Frontal cortex (tissue), 3 donors: ENCODE measurements at regions not wholly inside any gene's neighbourhood (a gene's known extent, or its start where the extent isn't known, plus 50 kb on each side); places are given as distances from the start of the nearest gene placed in this dataset.
"Not testable (repeated sequence)": the region's sequence is repeated elsewhere in the genome, so short reads cannot be mapped to it uniquely, and the experiment has no call there.

Experiments used
- DNase-seq, 2 donors: peaks; one replicate each; pipeline ENCODE4 v3.0.0; 2012; ENCODE audit warnings: low spot score in 2 of 2
- FAIRE-seq: peaks from 2 replicates; lab custom pipeline; 2012; peaks lifted over from hg19 to GRCh38; lab: Jason Lieb, UNC
- donor health status: control.
- donor health status: control.
- donor health status: control.

DNA sequence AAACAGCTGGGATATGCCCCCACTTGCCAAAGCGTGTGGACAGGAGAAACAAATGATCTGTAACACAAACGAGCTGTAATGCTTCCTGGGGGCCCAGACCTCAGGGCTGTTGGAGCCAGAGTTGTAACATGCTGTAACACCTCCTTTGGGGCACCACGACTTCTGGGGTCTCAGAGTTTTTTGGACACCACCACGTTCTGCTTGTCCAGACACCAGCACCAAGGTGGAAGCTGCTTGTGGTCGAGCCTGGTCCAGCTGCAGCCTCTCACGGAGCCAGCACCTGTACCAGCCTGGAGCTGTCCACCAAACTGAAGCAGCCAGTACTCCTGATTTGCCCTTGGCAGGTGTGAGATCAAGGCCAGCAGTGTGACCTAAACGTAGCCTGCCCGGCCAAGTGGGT lies 879.4 kb downstream of the SLC6A15 start:
- FAIRE-seq = no peak
- no peak for DNase-seq

DNA sequence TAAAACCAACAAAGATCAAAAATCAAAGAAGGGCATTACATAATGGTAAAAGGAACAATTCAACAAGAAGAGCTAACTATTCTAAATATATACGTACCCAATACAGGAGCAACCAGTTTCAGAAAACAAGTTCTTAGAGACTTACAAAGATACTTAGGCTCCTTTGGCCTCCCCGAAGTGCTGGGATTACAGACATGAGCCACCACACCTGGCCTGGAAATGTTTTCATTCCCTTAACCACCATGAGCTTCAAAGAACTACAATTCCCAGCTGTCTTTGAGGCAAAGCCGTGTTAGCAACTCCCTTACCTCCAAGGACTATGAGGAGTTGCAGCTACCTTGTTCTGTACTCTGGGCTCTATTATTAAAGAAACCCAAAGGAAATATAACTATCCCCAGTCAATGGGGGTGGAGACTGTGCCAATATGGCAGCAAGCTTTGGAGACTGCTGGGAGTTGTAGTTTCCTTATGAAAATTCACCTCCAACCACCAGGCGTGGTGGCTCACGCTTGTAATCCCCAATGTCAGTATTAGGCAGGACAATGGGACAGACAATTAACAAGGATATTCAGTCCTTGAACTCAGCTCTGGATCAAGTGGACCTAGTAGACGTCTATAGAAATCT lies 893.9 kb downstream of the SLC6A15 start:
- FAIRE-seq, DNase-seq: not testable (repeated sequence)

DNA sequence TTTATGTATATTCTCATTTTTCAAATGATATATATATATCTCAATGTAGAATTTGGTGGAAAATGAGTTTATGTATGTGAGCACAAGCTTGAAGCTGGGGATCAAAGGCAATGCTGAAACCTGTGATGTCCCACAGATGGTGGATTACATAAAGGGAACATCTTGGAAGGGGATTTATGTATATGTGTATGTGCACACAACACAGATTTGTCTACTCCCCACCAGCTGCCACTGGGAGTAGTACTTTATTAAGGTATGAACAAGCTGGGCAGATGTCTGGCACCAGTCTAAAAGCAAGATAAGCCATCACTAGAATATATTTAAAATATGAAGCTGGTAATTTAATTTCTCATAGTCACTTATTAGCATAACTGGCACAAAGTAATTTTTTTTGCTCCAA lies 895.6 kb downstream of the SLC6A15 start:
- FAIRE-seq (no peak), DNase-seq (no peak)

DNA sequence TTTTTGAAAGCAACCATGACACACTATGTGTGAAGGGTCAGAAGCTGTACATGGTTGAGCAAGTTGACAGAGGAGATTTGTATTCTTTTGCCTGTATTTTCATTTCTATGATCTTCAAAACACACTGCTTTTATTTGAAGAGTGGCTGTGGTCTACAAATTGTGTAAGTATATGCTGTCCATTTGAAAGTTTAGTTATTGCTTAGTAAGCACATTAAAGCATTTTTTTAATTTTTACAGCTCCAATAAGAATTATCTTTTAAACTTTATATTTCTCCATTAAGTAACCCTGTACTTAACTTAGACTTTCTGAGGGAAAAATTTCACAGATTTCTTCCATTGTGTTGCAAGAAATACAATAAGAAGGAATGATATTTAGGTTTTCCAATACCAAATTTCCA lies 915.2 kb downstream of the SLC6A15 start:
- FAIRE-seq = no peak

DNA sequence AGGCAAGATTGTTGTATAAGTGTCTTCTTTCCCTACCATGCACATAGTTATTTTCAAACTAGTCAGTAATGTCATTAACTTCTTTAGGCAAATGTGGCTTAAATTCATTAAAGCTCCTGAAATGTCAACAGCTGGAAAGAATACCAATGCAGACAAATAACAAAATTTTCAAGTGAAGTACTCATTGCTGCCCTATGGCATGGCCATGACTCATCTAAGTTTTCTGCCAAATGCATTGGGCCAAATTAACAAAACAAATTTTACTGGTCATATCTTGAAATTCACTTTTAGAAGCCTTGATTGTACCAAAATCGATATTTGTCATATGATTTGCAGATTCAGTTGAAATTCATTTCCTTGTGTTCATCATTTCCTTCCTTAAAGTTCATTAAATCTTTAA lies 915.9 kb downstream of the SLC6A15 start:
- no peak for DNase-seq
- no peak for FAIRE-seq

More for the DNA sequence above, 915.2 kb downstream of the SLC6A15 start:
- no peak for DNase-seq

DNA sequence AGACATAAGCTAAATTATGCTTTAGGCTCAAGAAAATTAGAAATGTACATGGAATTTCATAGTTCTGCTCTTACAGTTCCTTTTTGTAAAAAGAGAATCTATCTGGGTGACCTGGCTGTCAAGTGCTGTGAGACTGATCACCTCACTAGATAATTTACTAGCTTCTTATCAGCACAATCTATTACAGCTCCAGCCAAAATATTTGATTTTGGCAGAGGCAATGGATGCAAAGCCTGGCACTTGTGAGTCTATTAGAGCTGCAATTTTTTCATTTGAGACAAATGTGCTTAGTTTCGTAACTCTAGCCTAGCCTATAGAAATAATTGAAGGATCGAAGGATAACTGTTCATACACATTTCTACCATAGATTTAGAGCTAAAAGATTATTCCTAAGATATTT lies 927.5 kb downstream of the SLC6A15 start:
- DNase-seq = no peak
- FAIRE-seq = no peak

DNA sequence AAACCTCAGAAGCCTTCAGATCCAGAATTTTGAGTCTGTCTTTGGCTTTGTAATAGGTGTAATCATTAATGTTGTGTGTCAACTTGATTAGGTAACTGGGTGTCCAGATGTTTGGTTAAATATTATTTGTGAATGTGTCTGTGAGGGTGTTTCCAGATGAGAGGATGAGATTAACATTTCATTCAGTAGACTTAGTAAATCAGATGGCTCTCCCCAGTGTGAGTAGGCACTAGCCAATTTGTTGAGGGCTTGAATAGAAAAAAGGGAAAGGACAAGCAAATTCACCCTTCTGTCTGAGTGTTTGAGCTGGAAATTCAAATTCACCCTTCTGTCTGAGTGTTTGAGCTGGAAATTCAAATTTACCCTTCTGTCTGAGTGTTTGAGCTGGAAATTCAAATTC lies 932.2 kb downstream of the SLC6A15 start:
- no peak for FAIRE-seq
- no peak for DNase-seq

DNA sequence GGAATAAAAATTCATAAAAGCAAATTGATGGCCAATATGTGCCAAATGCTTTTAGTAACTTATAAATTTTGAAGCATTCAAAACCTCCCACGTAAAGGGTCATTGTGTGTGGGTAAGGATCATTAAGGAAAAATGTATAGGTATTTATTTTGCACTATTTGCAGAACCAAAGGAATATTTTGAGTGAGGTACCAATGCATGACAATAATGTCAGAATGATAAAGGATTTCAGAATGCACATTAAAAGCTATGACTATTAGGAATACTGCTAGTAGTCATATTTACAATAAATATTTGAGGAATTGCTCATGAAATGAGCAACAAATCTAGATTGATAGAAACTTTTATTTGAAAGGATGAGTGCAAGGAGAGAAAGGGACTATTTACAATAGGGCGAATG lies 932.8 kb downstream of the SLC6A15 start:
- DNase-seq = no peak
- no peak for FAIRE-seq

DNA sequence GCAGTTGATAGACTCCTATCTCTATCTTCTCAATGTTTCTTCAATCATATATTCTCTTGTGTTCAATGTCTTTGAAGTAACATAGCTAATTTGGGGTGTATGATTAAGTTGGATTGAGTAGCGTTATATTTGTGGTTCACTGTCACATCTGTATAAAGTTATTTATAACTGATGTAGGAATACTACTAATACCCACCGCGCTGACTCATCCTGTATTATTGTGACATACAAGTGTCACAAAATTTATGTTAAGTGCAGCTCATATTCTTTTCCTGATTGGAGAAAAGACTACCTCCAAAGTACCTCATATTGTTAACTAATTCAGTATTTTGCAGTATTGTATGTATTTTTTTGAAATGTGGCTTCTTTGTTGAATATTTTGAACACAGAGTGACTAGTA lies 940.8 kb downstream of the SLC6A15 start:
- FAIRE-seq (no peak), DNase-seq (no peak)

DNA sequence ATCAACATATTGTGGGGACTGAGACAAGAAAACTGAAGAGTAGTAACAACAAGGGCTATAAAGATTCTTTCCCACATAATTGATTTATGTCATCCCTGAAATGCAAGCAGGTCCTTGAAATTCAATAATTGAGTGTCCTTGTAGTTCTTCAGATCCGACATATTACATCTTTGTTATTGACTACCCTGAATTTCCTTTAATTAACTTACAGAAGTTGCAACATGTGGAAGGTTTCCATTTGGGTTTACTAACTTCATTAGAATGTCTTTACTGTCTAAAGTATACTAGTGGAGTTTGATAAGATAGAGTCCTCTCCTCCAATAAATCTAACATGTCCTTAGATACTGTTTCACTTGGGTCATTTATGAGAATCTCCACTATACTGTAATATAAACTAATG lies 951.8 kb downstream of the SLC6A15 start:
- no peak for FAIRE-seq
- DNase-seq = no peak

DNA sequence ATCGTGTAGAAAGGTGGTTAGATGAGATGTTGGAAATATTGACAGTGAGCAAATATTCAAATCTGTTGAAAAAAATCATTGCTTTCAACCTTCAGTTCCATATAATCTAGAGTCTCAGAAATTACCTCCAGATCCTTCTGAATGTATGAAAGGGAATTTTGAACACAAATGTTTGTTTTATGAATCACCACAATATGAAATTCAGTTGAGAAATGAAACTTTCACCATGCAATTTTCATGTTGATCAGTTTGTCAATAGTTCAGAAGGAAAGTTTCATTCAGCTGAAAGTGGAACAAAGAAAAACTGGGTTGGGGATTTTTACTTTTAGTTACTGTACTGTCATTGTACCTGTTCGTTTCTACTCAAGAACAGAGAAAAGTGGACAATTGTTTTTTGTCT lies 953.6 kb downstream of the SLC6A15 start:
- FAIRE-seq (no peak), DNase-seq (no peak)

DNA sequence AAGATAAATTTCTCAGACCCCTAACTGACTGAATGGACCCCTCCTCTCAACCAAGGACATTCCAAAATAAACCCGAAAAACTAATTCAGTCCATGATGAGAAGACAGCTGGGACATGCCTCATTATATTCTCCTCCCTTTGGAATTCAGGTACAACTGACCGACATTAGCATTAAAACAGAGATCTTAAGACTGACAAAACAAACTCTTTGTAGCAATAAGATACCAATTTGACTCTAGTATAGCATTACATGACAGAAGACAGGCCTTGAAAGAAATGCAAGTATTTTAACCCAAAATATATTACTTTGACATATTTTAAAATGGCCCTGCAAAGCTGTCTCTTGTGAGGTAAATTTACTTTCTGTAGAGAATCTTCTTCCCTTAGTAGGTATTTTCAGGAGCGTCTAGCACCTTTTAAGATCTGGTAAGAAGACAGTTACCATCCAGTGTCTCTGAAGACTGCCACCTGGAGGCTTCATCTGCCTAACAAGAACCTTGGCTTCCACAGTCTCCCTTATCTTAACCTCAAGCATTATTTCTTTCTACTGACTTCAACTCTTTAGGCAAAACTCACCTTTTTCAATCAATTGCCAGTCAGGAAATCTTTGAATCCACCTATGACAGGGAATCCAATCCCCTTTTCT lies 957.5 kb downstream of the SLC6A15 start:
- DNase-seq (no peak), FAIRE-seq (no peak)

DNA sequence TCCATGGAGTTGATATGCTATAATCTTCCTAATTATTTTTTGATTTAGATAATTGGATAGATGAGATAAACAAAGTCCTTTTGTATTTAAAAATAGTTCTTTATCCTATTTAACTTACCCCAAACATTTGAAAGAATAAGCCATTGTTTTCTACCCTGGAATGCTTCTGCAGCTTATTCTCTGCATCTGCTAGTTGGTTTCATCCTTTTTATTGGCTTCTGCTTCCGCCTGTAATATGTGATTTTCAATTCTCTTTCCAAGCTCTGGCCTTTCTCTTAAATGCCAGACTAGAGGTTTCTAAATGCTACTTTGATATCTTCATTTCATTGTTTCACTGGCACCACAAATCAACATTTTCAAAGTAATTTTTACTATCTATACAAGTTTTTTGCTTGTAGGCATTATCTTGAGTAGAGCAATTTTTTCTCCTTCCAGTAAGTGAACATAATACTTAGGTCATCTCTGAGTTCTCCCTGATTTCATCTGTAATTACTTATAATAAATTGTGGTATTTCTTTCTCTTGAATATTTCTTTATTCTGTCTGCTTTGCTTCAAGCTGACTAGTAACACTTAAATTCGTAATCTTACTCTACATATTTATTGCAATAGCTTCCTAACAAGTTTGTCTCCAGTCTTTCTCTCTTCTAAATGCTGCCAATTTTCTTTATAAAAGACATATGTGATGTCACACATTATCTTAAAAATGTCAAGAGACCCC lies 958.4 kb downstream of the SLC6A15 start:
- peak in 1 of 2 donors; percentile 2 for DNase-seq
- peak; percentile 98 for FAIRE-seq

DNA sequence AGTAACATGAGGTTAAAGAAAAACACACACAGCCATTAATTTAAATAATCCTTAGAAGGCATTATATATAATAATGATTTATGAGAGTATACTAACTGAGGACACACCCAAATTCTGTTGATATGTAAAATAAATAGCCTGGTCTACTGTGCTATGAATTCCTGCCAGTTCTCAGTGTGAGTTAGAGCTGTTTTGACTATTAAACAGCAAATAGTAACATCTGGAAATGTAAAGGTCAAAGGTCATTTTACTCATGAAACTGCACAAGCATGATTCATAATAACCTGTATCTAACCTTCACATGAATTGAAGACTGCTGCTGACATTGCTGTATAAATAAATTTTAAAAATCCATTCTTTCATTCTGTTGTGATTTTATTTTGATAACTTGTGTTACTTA lies 966.7 kb downstream of the SLC6A15 start:
- DNase-seq (no peak), FAIRE-seq (no peak)

DNA sequence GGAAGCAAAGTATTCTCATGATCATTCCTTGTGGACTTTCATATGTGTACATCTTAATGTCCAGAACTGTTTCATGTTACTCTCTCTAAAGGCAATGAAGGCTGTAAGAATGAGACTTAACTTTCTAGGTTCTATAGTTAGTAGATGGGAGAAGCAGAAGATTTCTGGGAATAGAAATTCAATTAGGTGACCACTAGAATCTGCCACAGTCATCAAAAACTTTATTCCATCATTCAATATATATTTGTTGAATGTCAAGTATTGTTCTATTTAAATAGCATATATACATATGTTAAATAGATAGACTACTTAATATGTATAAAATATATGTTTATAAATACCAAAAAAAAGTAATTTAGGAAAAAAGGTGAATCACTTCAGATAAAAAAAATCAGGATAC lies 972.9 kb downstream of the SLC6A15 start:
- FAIRE-seq (peak; percentile 85), DNase-seq (no peak)

DNA sequence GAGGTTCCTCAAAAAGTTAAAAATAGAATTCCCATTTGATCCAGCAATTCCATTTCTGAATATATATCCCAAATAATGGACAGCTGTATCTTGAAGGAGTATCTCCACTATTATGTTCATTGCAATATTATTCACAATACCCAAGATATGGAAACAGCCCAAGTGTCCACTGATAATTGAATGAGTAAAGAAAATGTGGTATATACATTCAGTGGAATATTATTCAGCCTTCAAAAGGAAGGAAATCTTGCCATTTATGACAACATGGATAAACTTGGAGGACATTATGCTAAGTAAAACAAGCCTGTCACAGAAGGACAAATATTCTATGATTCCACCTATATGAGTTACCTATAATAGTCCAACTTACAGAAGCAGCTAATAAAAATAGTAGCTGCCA lies 979.0 kb downstream of the SLC6A15 start:
- FAIRE-seq (no peak), DNase-seq (no peak)

DNA sequence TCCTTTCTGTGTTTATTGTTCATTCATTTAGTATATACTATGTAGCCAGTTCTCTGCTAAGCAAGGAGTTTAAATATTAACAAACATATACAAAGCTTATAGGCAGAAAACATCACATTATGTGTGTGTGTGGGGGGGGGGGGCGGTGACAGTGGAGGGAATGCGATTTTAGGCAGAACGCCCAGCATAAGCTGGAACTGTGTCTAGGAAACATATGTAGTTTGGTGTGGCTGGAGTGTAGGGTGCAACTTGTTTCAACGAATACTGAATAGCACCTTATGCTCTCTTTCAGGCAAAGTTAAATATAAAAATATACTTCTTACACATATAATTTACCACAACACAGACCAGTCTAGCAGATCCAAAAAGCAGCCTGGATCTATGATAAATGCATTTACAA lies 980.6 kb downstream of the SLC6A15 start:
- FAIRE-seq (no peak), DNase-seq (no peak)

DNA sequence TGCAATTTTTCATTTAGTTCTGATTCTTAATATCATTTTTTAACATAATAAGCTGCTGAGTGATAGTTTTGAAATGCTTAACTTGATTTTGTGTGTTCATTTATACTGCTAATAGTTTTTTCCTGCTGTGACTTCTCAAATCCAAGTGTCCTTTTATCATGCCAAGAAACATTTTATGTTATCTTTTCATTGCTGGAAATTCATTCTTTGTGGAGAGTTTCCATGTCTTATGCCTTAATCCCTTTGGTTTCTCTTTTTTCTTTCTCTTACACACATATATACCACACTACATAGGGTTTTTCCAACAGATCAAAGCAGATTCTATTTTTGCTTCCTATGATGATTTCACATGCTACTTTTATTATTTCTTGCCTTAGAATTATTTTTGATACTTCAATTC lies 981.1 kb downstream of the SLC6A15 start:
- DNase-seq (no peak), FAIRE-seq (no peak)

DNA sequence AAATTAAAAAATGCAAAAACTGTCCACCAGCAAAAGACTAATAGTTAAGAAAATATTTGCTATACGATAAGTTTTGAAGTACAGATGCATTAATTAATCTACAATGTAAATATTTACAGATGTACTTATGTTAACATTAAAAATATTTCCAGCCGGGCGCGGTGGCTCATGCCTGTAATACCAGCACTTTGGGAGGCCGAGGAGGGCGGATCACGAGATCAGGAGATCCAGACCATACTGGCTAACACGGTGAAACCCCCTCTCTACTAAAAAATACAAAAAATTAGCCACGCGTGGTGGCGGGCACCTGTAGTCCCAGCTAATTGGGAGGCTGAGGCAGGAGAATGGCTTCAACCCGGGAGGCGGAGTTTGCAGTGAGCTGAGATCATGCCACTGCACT lies 982.8 kb downstream of the SLC6A15 start:
- not testable (repeated sequence) for DNase-seq, FAIRE-seq

DNA sequence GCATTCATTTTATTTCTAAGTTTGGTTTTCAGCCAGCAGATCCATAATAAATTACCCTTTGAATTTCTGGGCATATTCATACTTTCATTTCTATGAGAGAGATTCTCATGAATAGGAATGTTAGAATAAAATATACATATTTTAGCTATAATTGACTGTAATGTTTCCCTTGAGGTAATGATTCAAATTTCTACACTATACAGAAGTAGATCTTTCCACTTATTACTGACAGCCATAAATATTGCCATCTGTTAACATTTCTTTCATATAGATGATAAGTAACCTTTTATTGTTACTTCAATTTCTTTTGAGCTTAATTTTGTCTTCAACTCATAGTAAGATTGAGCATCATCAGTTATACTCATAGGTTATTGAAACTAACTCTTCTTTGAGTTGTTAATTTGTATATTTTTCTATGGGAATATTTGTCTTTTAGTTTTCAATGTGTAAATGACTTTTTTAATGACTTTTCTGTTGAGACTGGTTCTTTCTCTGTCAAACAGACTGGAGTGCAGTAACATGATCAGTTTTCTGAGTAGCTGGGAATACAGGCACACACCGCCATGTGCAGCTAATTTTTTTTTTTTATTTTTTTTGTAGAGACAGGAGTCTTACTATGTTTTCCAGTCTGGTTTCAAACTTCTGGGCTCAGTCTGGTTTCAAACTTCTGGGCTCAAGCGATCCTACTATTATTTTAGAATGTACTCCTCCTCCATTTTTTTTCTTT lies 991.6 kb downstream of the SLC6A15 start:
- no peak for DNase-seq
- FAIRE-seq = no peak

DNA sequence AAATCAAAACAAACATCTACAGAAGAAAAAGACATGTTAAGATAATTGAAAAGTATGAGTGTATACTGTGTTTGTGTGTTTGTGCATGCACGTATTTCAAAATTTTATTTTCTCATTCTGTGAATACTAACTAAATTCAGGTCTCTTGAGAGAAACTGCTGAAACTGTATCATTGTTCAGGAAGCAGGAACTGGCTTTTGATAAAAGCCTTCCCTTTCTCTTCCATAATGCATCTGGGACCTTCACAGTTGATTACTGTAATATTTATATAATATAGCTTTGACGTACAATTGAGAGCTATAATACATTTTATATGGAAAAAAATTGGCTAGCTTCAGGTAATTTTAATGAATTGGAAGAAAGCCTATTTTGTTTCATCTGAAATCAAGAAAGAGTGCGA lies 993.5 kb downstream of the SLC6A15 start:
- FAIRE-seq = no peak
- no peak for DNase-seq
